ENCODE measurements at regions not wholly inside any gene's neighbourhood (a gene's known extent, or its start where the extent isn't known, plus 50 kb on each side); places are given as distances from the start of the nearest gene placed in this dataset.
A peak's percentile ranks its signal among the peaks of the same experiment; 100 is the strongest.

- no peak overlapping the region for H3K27ac ChIP-seq
Measured at GRCh38 chr12:131448254-131448795, 262.6 kb upstream of the SFSWAP start.

GRCh38 chr12:131449027-131449426, 261.9 kb upstream of the SFSWAP start:
- Histone ChIP-seq H3K9me3 (replicated peaks in 1 of 3) (peaks cover 0 to 6% (median 0%) of the 10 kb centered on the region in 3 donors), H3K27ac (no peak overlapping the region), H3K36me3 (replicated peaks in 1 of 2) (no peaks in the 10 kb centered on the region), H3K4me1 (replicated peaks in 1 of 2) (no peaks in the 10 kb centered on the region), H3K4me3 (no peak overlapping the region), H3K27me3 (no peaks in the 10 kb centered on the region)
- intact Hi-C loops (cut with DNase I): no loop called here
- no peak for DNase-seq
- no peak for TF ChIP-seq CTCF (IDR thresholded peaks at IDR 0.05)
- TF ChIP-seq POLR2A (IDR thresholded peaks at IDR 0.05): no peak
- 78 to 88% (median 84%) methylated on average over 6 of the region's 6 CpGs for WGBS, 4 donors

More at GRCh38 chr12:131448254-131448795, 262.6 kb upstream of the SFSWAP start:
- WGBS, 4 donors: 72 to 84% (median 82%) methylated on average over 12 to 13 of the region's 13 CpGs
- Histone ChIP-seq H3K36me3 (replicated peaks in 1 of 2) (no peaks in the 10 kb centered on the region), H3K4me1 (replicated peaks in 1 of 2) (no peaks in the 10 kb centered on the region), H3K9me3 (replicated peaks in 1 of 3) (peaks cover 0 to 6% (median 0%) of the 10 kb centered on the region in 3 donors), H3K4me3 (no peak overlapping the region), H3K27me3 (no peaks in the 10 kb centered on the region)
- intact Hi-C loops (cut with DNase I): no loop called here
- DNase-seq: no peak
- TF ChIP-seq POLR2A (IDR thresholded peaks at IDR 0.05): no peak
- no peak for TF ChIP-seq CTCF (IDR thresholded peaks at IDR 0.05)

- no peak overlapping the region for H3K4me3 ChIP-seq
- 2 to 5% (median 4%) methylated on average over 7 to 10 of the region's 10 CpGs for WGBS, 4 donors
- no peaks in the 10 kb centered on the region for H3K27me3 ChIP-seq
- intact Hi-C loops (cut with DNase I): no loop called here
- H3K9me3 ChIP-seq (replicated peaks in 1 of 3): peaks cover 0 to 6% (median 0%) of the 10 kb centered on the region in 3 donors
- DNase-seq: peak in 2 of 7 donors; percentile 9 to 44
- no peaks in the 10 kb centered on the region for H3K4me1 ChIP-seq (replicated peaks in 1 of 2)
- H3K36me3 ChIP-seq (replicated peaks in 1 of 2): no peaks in the 10 kb centered on the region
- TF ChIP-seq CTCF (IDR thresholded peaks at IDR 0.05): peak in 4 of 6 experiments; percentile 27 to 39 (median 30)
- TF ChIP-seq POLR2A (IDR thresholded peaks at IDR 0.05): no peak
- H3K27ac ChIP-seq: no peak overlapping the region
Measured at GRCh38 chr12:131452444-131452860, 258.4 kb upstream of the SFSWAP start.

- intact Hi-C loops (cut with DNase I): no loop called here
- H3K4me1 ChIP-seq (replicated peaks in 1 of 2): no peaks in the 10 kb centered on the region
- DNase-seq: peak in 6 of 7 donors; percentile 41 to 68 (median 53)
- peaks cover 4% of the 10 kb centered on the region for H3K27me3 ChIP-seq
- no peaks in the 10 kb centered on the region for H3K36me3 ChIP-seq (replicated peaks in 1 of 2)
- TF ChIP-seq CTCF (IDR thresholded peaks at IDR 0.05) (peak; percentile 51 to 75 (median 62)), POLR2A (IDR thresholded peaks at IDR 0.05) (no peak)
- H3K27ac ChIP-seq: no peak overlapping the region
- H3K4me3 ChIP-seq: no peak overlapping the region
- H3K9me3 ChIP-seq (replicated peaks in 1 of 3): no peaks in the 10 kb centered on the region
- WGBS, 4 donors: 37 to 46% (median 41%) methylated on average over 12 of the region's 12 CpGs
Measured at GRCh38 chr12:131454418-131455217, 256.3 kb upstream of the SFSWAP start.

Data from adrenal gland (tissue), 9 donors.